ENCODE measurements at regions not wholly inside any gene's neighbourhood (a gene's known extent, or its start where the extent isn't known, plus 50 kb on each side); places are given as distances from the start of the nearest gene placed in this dataset.

- TF ChIP-seq CTCF (IDR thresholded peaks at IDR 0.05 in 2 of 3, conservative IDR thresholded peaks at IDR 0.05 in 1 of 3; ENCODE audit: borderline replicate concordance in 1 of 3, insufficient read depth in 1 of 3, low read depth in 2 of 3, low read length in 2 of 3), result no peak
Measured at GRCh38 chr22:49646876-49647275, 180.8 kb downstream of the BRD1 start (continued).

GRCh38 chr22:49645791-49646550 lies 181.7 kb downstream of the BRD1 start:
- RAD21 ChIA-PET (ENCODE audit: low non-redundant PET in 1 of 2, low total read pairs in 2 of 2, uncharacterized antibody in 2 of 2, unreplicated experiment in 2 of 2), result no interaction called here
- H3K9ac ChIP-seq (ENCODE audit: low read length), result no peak overlapping the region
- no peaks in the 10 kb centered on the region for H3K36me3 ChIP-seq (ENCODE audit: control insufficient read depth in 1 of 2, insufficient read depth in 2 of 2, low read length in 2 of 2)
- H3K27ac ChIP-seq (ENCODE audit: low read depth, low read length), result no peak overlapping the region
- H2AFZ ChIP-seq (ENCODE audit: low read depth, low read length, poor library complexity, severe bottlenecking), result no peak overlapping the region
- no peak overlapping the region for H3K4me3 ChIP-seq (replicated peaks in 1 of 2; ENCODE audit: low read depth in 1 of 2, low read length in 2 of 2)
- POLR2A ChIA-PET, result no interaction called here
- ATAC-seq (no peak), DNase-seq (ENCODE audit: low read depth, low spot score) (no peak)
- H3K4me1 ChIP-seq (ENCODE audit: control insufficient read depth in 1 of 2, insufficient read depth in 2 of 2, low read length in 2 of 2), result 0 out of 4 replicates have a peak, but pooled peaks cover 0 to 3% of the 10 kb centered on the region in 2 experiments
- BruUV-seq (replicated peaks), result no TSS peak
- H3K27me3 ChIP-seq (ENCODE audit: insufficient read depth, low read length), result no peaks in the 10 kb centered on the region
- no peaks in the 10 kb centered on the region for H3K9me3 ChIP-seq (ENCODE audit: control insufficient read depth in 1 of 2, insufficient read depth in 1 of 2, low read depth in 1 of 2, low read length in 2 of 2)
- no peak for TF ChIP-seq CTCF (IDR thresholded peaks at IDR 0.05 in 2 of 3, conservative IDR thresholded peaks at IDR 0.05 in 1 of 3; ENCODE audit: borderline replicate concordance in 1 of 3, insufficient read depth in 1 of 3, low read depth in 2 of 3, low read length in 2 of 3)
- TF ChIP-seq YY1 (IDR thresholded peaks at IDR 0.05; ENCODE audit: extremely low read depth, insufficient replicate concordance, low read depth, low read length), result no peak
- no peak for TF ChIP-seq ZBTB33 (IDR thresholded peaks at IDR 0.05; ENCODE audit: extremely low read depth, insufficient replicate concordance, low read length)
- no peak for TF ChIP-seq TCF7L2 (IDR thresholded peaks at IDR 0.05; ENCODE audit: borderline replicate concordance, extremely low read depth, insufficient read depth, insufficient read length)
- no peak for TF ChIP-seq POLR2AphosphoS5 (IDR thresholded peaks at IDR 0.05; ENCODE audit: low read depth, low read length)
- no peak for TF ChIP-seq SP1 (IDR thresholded peaks at IDR 0.05; ENCODE audit: low read depth)
- no peak for TF ChIP-seq EGR1 (IDR thresholded peaks at IDR 0.05; ENCODE audit: low read depth)
- TF ChIP-seq EZH2 (IDR thresholded peaks at IDR 0.05), result no peak
- no peak for TF ChIP-seq CBX3 (IDR thresholded peaks at IDR 0.05; ENCODE audit: low read depth)
- TF ChIP-seq ZNF274 (IDR thresholded peaks at IDR 0.05; ENCODE audit: low read depth, low read length), result no peak
- no peak for TF ChIP-seq POLR2A (IDR thresholded peaks at IDR 0.05; ENCODE audit: borderline replicate concordance, extremely low read depth, insufficient read depth, insufficient read length)
- no peak for TF ChIP-seq SRF (IDR thresholded peaks at IDR 0.05; ENCODE audit: low read depth)
- TF ChIP-seq JUND (IDR thresholded peaks at IDR 0.05), result no peak
- no peak for TF ChIP-seq ELF1 (IDR thresholded peaks at IDR 0.05; ENCODE audit: borderline replicate concordance, low read depth)
- TF ChIP-seq SIN3A (IDR thresholded peaks at IDR 0.05; ENCODE audit: low read depth), result no peak
- no peak for TF ChIP-seq CEBPB (IDR thresholded peaks at IDR 0.05; ENCODE audit: low read depth)
- no peak for TF ChIP-seq FOSL1 (IDR thresholded peaks at IDR 0.05; ENCODE audit: low read depth)
- no peak for TF ChIP-seq EZH2phosphoT487 (IDR thresholded peaks at IDR 0.05; ENCODE audit: borderline replicate concordance)
- CTCF ChIA-PET, result no interaction called here
- intact Hi-C loops (cut with micrococcal nuclease), result no loop called here
- no peaks in the 10 kb centered on the region for H3K9me2 ChIP-seq (ENCODE audit: insufficient read depth)
- H3K4me2 ChIP-seq (ENCODE audit: low read length), result no peak overlapping the region
- H4K20me1 ChIP-seq (ENCODE audit: insufficient read depth), result no peaks in the 10 kb centered on the region
- peaks cover 95% of the 10 kb centered on the region for H3K79me2 ChIP-seq (ENCODE audit: insufficient read depth, low read length)
